IMR-90 (cell line): ENCODE measurements at regions not wholly inside any gene's neighbourhood (a gene's known extent, or its start where the extent isn't known, plus 50 kb on each side); places are given as distances from the start of the nearest gene placed in this dataset.

Source experiments
- ATAC-seq: fragments of 200-7000 bp; cut with Tn5 transposase; 2 replicates; pipeline ENCODE4 v1.9.1; 2020; ENCODE audit warnings: low read depth, mild to moderate bottlenecking, moderate library complexity
- BruUV-seq: library from RNA; stranded (reverse); fragments of 400-500 nt; replicated peaks from 2 replicates; lab custom pipeline; 2021; lab: Mats Ljungman, UMichigan
- CTCF ChIA-PET: fragments of 300-600 bp; formaldehyde crosslinking; extraction: SDS; loops from one replicate; lab custom pipeline; 2021; ENCODE audit warnings: antibody characterized with exemption; lab: Yijun Ruan, JAX
- POLR2A ChIA-PET: fragments of 300-600 bp; sonication (Branson Sonifier 250); formaldehyde crosslinking; loops from one replicate; lab custom pipeline; 2022; ENCODE audit warnings: antibody characterized with exemption; ENCODE audit not compliant: unreplicated experiment; lab: Charles Lee
- DNase-seq: peaks from one replicate; pipeline ENCODE4 v3.0.0; 2013
- H2AFZ ChIP-seq: replicated peaks from 2 replicates; pipeline ENCODE3; 2013; ENCODE audit warnings: low read length, mild to moderate bottlenecking; ENCODE audit not compliant: poor library complexity
- H2AK5ac ChIP-seq: 2 replicates; pipeline ENCODE4 v1.6.1; 2013; ENCODE audit warnings: low read depth, low read length, inconsistent platforms
- H2AK9ac ChIP-seq: replicated peaks from 2 replicates; pipeline ENCODE3; 2013; ENCODE audit warnings: mild to moderate bottlenecking, low read depth, low read length, moderate library complexity; ENCODE audit not compliant: poor library complexity
- H2BK120ac ChIP-seq: 2 replicates; pipeline ENCODE4 v1.6.1; 2013; ENCODE audit warnings: low read depth, low read length, inconsistent platforms
- H2BK15ac ChIP-seq: 3 replicates; pipeline ENCODE4 v1.6.1; 2013; ENCODE audit warnings: low read depth, low read length, inconsistent platforms
- H2BK20ac ChIP-seq: 2 replicates; pipeline ENCODE4 v1.6.1; 2013; ENCODE audit warnings: low read depth, mild to moderate bottlenecking, inconsistent platforms, low read length, moderate library complexity
- H2BK5ac ChIP-seq: 2 replicates; pipeline ENCODE4 v1.6.1; 2013; ENCODE audit warnings: mild to moderate bottlenecking, low read depth, low read length, inconsistent platforms; ENCODE audit not compliant: poor library complexity, severe bottlenecking
- H3K14ac ChIP-seq: replicated peaks from 2 replicates; pipeline ENCODE4 v1.6.1; 2013; ENCODE audit warnings: low read depth, low read length, inconsistent platforms
- H3K18ac ChIP-seq: 2 replicates; pipeline ENCODE4 v1.6.1; 2013; ENCODE audit warnings: low read depth, low read length, control low read depth
- H3K23ac ChIP-seq: 2 replicates; pipeline ENCODE4 v1.6.1; 2013; ENCODE audit warnings: low read depth, low read length, inconsistent platforms
- H3K27ac ChIP-seq: 2 replicates; pipeline ENCODE4 v1.5.1; 2013; ENCODE audit warnings: mild to moderate bottlenecking, control low read depth, low read length; ENCODE audit not compliant: insufficient read depth
- H3K27me3 ChIP-seq: 2 replicates; pipeline ENCODE4 v1.6.1; 2013; ENCODE audit warnings: low read length; ENCODE audit not compliant: control insufficient read depth, insufficient read depth
- H3K36me3 ChIP-seq: 2 replicates; pipeline ENCODE4 v1.6.1; 2013; ENCODE audit warnings: low read length, mixed read lengths; ENCODE audit not compliant: control insufficient read depth, insufficient read depth
- H3K4ac ChIP-seq: 2 replicates; pipeline ENCODE4 v1.6.1; 2013; ENCODE audit warnings: low read depth, low read length, inconsistent platforms
- H3K4me1 ChIP-seq: 2 replicates; pipeline ENCODE4 v1.6.1; 2013; ENCODE audit warnings: low read length, mixed read lengths; ENCODE audit not compliant: control insufficient read depth, insufficient read depth
- H3K4me2 ChIP-seq: 2 replicates; pipeline ENCODE4 v1.6.1; 2013; ENCODE audit warnings: low read depth, mild to moderate bottlenecking, control low read depth, low read length, moderate library complexity
- H3K4me3 ChIP-seq: 2 replicates; pipeline ENCODE4 v1.5.1; 2013; ENCODE audit warnings: low read depth, mild to moderate bottlenecking, control low read depth, low read length, moderate library complexity; ENCODE audit not compliant: insufficient read depth
- H3K56ac ChIP-seq: 2 replicates; pipeline ENCODE4 v1.6.1; 2013; ENCODE audit warnings: low read length, inconsistent platforms; ENCODE audit not compliant: insufficient read depth; ENCODE audit errors: extremely low read depth
- H3K79me1 ChIP-seq, 2 experiments: 2 replicates each; pipeline ENCODE4 v1.6.1; 2013; ENCODE audit warnings: low read length in 2 of 2, inconsistent platforms in 1 of 2, low read depth in 1 of 2
- H3K9ac ChIP-seq: 2 replicates; pipeline ENCODE4 v1.6.1; 2013; ENCODE audit warnings: low read depth, low read length, control low read depth
- H3K9me1 ChIP-seq: 2 replicates; pipeline ENCODE4 v1.6.1; 2013; ENCODE audit warnings: low read length, inconsistent platforms; ENCODE audit not compliant: insufficient read depth
- H3K9me3 ChIP-seq: 2 replicates; pipeline ENCODE4 v1.6.1; 2013; ENCODE audit warnings: low read length; ENCODE audit not compliant: control insufficient read depth, insufficient read depth
- H4K20me1 ChIP-seq: 2 replicates; pipeline ENCODE4 v1.6.1; 2013; ENCODE audit warnings: low read length, inconsistent platforms; ENCODE audit not compliant: insufficient read depth
- H4K5ac ChIP-seq: 2 replicates; pipeline ENCODE4 v1.6.1; 2013; ENCODE audit warnings: mild to moderate bottlenecking, low read depth, low read length, control low read depth
- H4K8ac ChIP-seq, 2 experiments: 2 replicates each; pipeline ENCODE4 v1.6.1; 2013; ENCODE audit warnings: low read depth in 2 of 2, low read length in 2 of 2, control low read depth in 1 of 2, inconsistent platforms in 1 of 2
- H4K91ac ChIP-seq: 2 replicates; pipeline ENCODE4 v1.6.1; 2013; ENCODE audit warnings: low read depth, low read length, inconsistent platforms; ENCODE audit not compliant: insufficient read depth
- BHLHE40 ChIP-seq: fragments of 150-350 bp; IDR thresholded peaks from 2 replicates; pipeline ENCODE4 v1.6.1; 2016; ENCODE audit warnings: mild to moderate bottlenecking, low read depth, low read length
- CEBPB ChIP-seq: IDR thresholded peaks from 2 replicates; pipeline ENCODE4 v1.6.1; 2012; ENCODE audit warnings: low read depth, low read length, improper control_type of control experiment
- CHD1 ChIP-seq: IDR thresholded peaks from 2 replicates; pipeline ENCODE4 v1.6.1; 2012; ENCODE audit warnings: low read depth, low read length, improper control_type of control experiment
- CTCF ChIP-seq: conservative IDR thresholded peaks from 2 replicates; pipeline ENCODE4 v1.5.1; 2012; ENCODE audit warnings: mild to moderate bottlenecking, low read depth, low read length, improper control_type of control experiment
- ELK1 ChIP-seq: fragments of 150-350 bp; IDR thresholded peaks from 2 replicates; pipeline ENCODE4 v1.6.1; 2016; ENCODE audit warnings: low read depth, mild to moderate bottlenecking, low read length, moderate library complexity, borderline replicate concordance
- FOS ChIP-seq: fragments of 150-350 bp; IDR thresholded peaks from 2 replicates; pipeline ENCODE4 v1.6.1; 2016; ENCODE audit warnings: low read depth, low read length
- MAFK ChIP-seq: IDR thresholded peaks from 2 replicates; pipeline ENCODE4 v1.6.1; 2012; ENCODE audit warnings: low read depth, low read length, improper control_type of control experiment
- MAZ ChIP-seq: IDR thresholded peaks from 2 replicates; pipeline ENCODE4 v1.6.1; 2012; ENCODE audit warnings: low read depth, mild to moderate bottlenecking, low read length, improper control_type of control experiment, moderate library complexity, borderline replicate concordance
- MXI1 ChIP-seq: IDR thresholded peaks from 2 replicates; pipeline ENCODE4 v1.6.1; 2012; ENCODE audit warnings: low read depth, mild to moderate bottlenecking, low read length, moderate library complexity, borderline replicate concordance
- NFE2L2 ChIP-seq: fragments of 150-350 bp; IDR thresholded peaks from 2 replicates; pipeline ENCODE4 v1.6.1; 2016; ENCODE audit warnings: low read depth, mild to moderate bottlenecking, low read length
- POLR2A ChIP-seq: IDR thresholded peaks from 2 replicates; pipeline ENCODE4 v1.6.1; 2012; ENCODE audit warnings: mild to moderate bottlenecking, low read depth, low read length
- RAD21 ChIP-seq: IDR thresholded peaks from 2 replicates; pipeline ENCODE4 v1.6.1; 2012; ENCODE audit warnings: low read length, improper control_type of control experiment
- RCOR1 ChIP-seq: IDR thresholded peaks from 2 replicates; pipeline ENCODE4 v1.6.1; 2012; ENCODE audit warnings: mild to moderate bottlenecking, low read length, improper control_type of control experiment; ENCODE audit not compliant: insufficient replicate concordance
- RFX5 ChIP-seq: IDR thresholded peaks from 2 replicates; pipeline ENCODE4 v1.8.0; 2012; ENCODE audit warnings: low read depth, mild to moderate bottlenecking, low read length, moderate library complexity
- SMC3 ChIP-seq: fragments of 150-350 bp; IDR thresholded peaks from 2 replicates; pipeline ENCODE4 v1.6.1; 2016; ENCODE audit warnings: low read depth, mild to moderate bottlenecking, antibody characterized with exemption, low read length, moderate library complexity
- WGBS, 2 experiments: methylation state at CpG; one replicate each; pipeline versions ENCODE4 v1.1.5 to v1.1.7; 2013; ENCODE audit warnings: missing lambda C conversion rate in 2 of 2; ENCODE audit not compliant: insufficient read length in 1 of 2; ENCODE audit errors: extremely low coverage in 2 of 2; 5-methylcytosine and 5-hydroxymethylcytosine counted together
- dilution Hi-C: fragments of 300-500 bp; cut with HindIII; formaldehyde crosslinking; loops from one replicate; pipeline ENCODE4 v1.14.3; 2018; ENCODE audit warnings: low sequenced_read_pairs; ENCODE audit not compliant: unreplicated experiment
- in situ Hi-C: fragments of 300-500 bp; cut with MboI; formaldehyde crosslinking; loops from 3 replicates; pipeline ENCODE4 v1.14.3; 2019; ENCODE audit warnings: low sequenced_read_pairs, inconsistent platforms, mixed read lengths
- intact Hi-C: fragments of 100-400 bp; cut with micrococcal nuclease; formaldehyde crosslinking; loops from 2 replicates; pipeline ENCODE4 v1.10.0; 2022
- TF ChIP-seq, protein P1 (sequence below): fragments of 150-350 bp; IDR thresholded peaks from 2 replicates; pipeline ENCODE4 v1.6.1; 2017; ENCODE audit warnings: mild to moderate bottlenecking, antibody characterized with exemption, low read length, low read depth

GRCh38 chr13:67367399-67367798, 137.3 kb upstream of the PCDH9 start:
- Histone ChIP-seq H2BK15ac (no peak overlapping the region), H4K20me1 (no peaks in the 10 kb centered on the region), H3K4ac (no peak overlapping the region), H3K27me3 (no peaks in the 10 kb centered on the region), H4K8ac (no peak overlapping the region), H2AFZ (no peak overlapping the region), H2BK120ac (no peak overlapping the region), H3K23ac (no peak overlapping the region), H3K4me1 (peaks cover 2% of the 10 kb centered on the region; the same call in 1 of the 2 replicates), H3K56ac (no peak overlapping the region), H4K91ac (no peak overlapping the region), H3K9me1 (no peaks in the 10 kb centered on the region), H4K5ac (no peak overlapping the region), H3K9ac (no peak overlapping the region), H3K18ac (no peak overlapping the region), H2BK20ac (no peak overlapping the region; the same call in 1 of the 2 replicates), H3K9me3 (no peaks in the 10 kb centered on the region), H3K27ac (no peak overlapping the region), H3K4me3 (no peak overlapping the region), H3K36me3 (no peaks in the 10 kb centered on the region), H2AK9ac (no peak overlapping the region), H3K79me1 (no peaks in the 10 kb centered on the region), H2AK5ac (no peak overlapping the region), H3K14ac (no peak overlapping the region), H3K4me2 (no peak overlapping the region), H2BK5ac (no peak overlapping the region)
- ChIA-PET POLR2A (no interaction called here), CTCF (no interaction called here)
- intact Hi-C loops: no loop called here
- ATAC-seq: no peak
- in situ Hi-C loops: no loop called here
- BruUV-seq: no TSS peak
- dilution Hi-C loops: no loop called here
- WGBS, 2 experiments: no CpG with 5 or more reads among the region's 1 CpG
- TF ChIP-seq POLR2A (no peak), CTCF (no peak), ELK1 (no peak), SMC3 (no peak), FOS (no peak), MXI1 (no peak), NFE2L2 (no peak), BHLHE40 (no peak), CHD1 (no peak), CEBPB (no peak), RAD21 (no peak), RCOR1 (no peak), MAFK (no peak), RFX5 (no peak), MAZ (no peak)
- TF ChIP-seq, protein P1, sequence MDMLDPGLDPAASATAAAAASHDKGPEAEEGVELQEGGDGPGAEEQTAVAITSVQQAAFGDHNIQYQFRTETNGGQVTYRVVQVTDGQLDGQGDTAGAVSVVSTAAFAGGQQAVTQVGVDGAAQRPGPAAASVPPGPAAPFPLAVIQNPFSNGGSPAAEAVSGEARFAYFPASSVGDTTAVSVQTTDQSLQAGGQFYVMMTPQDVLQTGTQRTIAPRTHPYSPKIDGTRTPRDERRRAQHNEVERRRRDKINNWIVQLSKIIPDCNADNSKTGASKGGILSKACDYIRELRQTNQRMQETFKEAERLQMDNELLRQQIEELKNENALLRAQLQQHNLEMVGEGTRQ: no peak
- DNase-seq: no peak
